HCT116 (cell line): ENCODE measurements at regions not wholly inside any gene's neighbourhood (a gene's known extent, or its start where the extent isn't known, plus 50 kb on each side); places are given as distances from the start of the nearest gene placed in this dataset.

Experiments used
- ATAC-seq: fragments of 200-7000 bp; cut with Tn5 transposase; 2 replicates; pipeline ENCODE4 v1.9.1; 2020; ENCODE audit warnings: mild to moderate bottlenecking, moderate library complexity
- BruUV-seq: library from RNA; stranded (reverse); fragments of 400-500 nt; replicated peaks from 2 replicates; lab custom pipeline; 2021; lab: Mats Ljungman, UMichigan
- CTCF ChIA-PET: fragments of 300-600 bp; sonication (Branson Sonifier 250); formaldehyde crosslinking; loops from one replicate; lab custom pipeline; 2021; ENCODE audit warnings: antibody characterized with exemption; lab: Charles Lee
- POLR2A ChIA-PET: fragments of 300-600, 350-600 bp; sonication (Branson Sonifier 250); formaldehyde crosslinking; loops from one replicate; lab custom pipeline; 2021; ENCODE audit warnings: antibody characterized with exemption; lab: Charles Lee
- RAD21 ChIA-PET, 2 experiments: fragments of 300-600 bp; sonication (Branson Sonifier 250); formaldehyde crosslinking; loops; one replicate each; lab custom pipeline; 2023; ENCODE audit warnings: low total read pairs in 2 of 2; ENCODE audit not compliant: uncharacterized antibody in 2 of 2, unreplicated experiment in 2 of 2, low non-redundant PET in 1 of 2; lab: Charles Lee
- DNase-seq: peaks from one replicate; pipeline ENCODE4 v3.0.0-alpha.2; 2010; ENCODE audit warnings: low read depth, low spot score
- H2AFZ ChIP-seq: fragments of 200-600 bp; shearing (Covaris generic), sonication (generic); 2 replicates; pipeline ENCODE4 v1.6.1; 2017; ENCODE audit warnings: low read depth, mixed run types, mixed read lengths, antibody characterized with exemption, low read length; ENCODE audit not compliant: poor library complexity, severe bottlenecking
- H3K27ac ChIP-seq: 2 replicates; pipeline ENCODE4 v1.5.1; 2012; ENCODE audit warnings: low read depth, low read length
- H3K27me3 ChIP-seq: fragments of 200-600 bp; sonication (generic); 2 replicates; pipeline ENCODE4 v1.6.1; 2016; ENCODE audit warnings: mixed run types, low read length, mixed read lengths; ENCODE audit not compliant: insufficient read depth
- H3K36me3 ChIP-seq, 2 experiments: fragments of 200-500 bp in 1 of 2; fragments of 200-600 bp in 1 of 2; sonication (Bioruptor generic) in 1 of 2; sonication (generic) in 1 of 2; 2 replicates each; pipeline versions ENCODE4 v1.5.1 to v1.6.1; 2014 to 2016; ENCODE audit warnings: low read length in 2 of 2, inconsistent platforms in 1 of 2, mixed read lengths in 1 of 2, mixed run types in 1 of 2; ENCODE audit not compliant: insufficient read depth in 2 of 2, control insufficient read depth in 1 of 2
- H3K4me1 ChIP-seq, 2 experiments: fragments of 200-600 bp in 1 of 2; sonication (generic) in 1 of 2; 2 replicates each; pipeline versions ENCODE4 v1.5.1 to v1.6.1; 2012 to 2017; ENCODE audit warnings: low read length in 2 of 2, inconsistent platforms in 1 of 2, mild to moderate bottlenecking in 1 of 2, mixed read lengths in 1 of 2, mixed run types in 1 of 2, moderate library complexity in 1 of 2; ENCODE audit not compliant: insufficient read depth in 2 of 2, control insufficient read depth in 1 of 2
- H3K4me2 ChIP-seq: fragments of 200-600 bp; sonication (generic); 2 replicates; pipeline ENCODE4 v1.6.1; 2017; ENCODE audit warnings: mixed run types, low read length, mixed read lengths
- H3K4me3 ChIP-seq, 2 experiments: fragments of 200-600 bp in 1 of 2; sonication (generic) in 1 of 2; replicated peaks in 1 of 2; 2 replicates each; pipeline ENCODE4 v1.5.1; 2011 to 2016; ENCODE audit warnings: low read length in 2 of 2, control low read depth in 1 of 2, low read depth in 1 of 2, mild to moderate bottlenecking in 1 of 2, mixed read lengths in 1 of 2, mixed run types in 1 of 2
- H3K79me2 ChIP-seq: fragments of 200-600 bp; sonication (generic); 2 replicates; pipeline ENCODE4 v1.6.1; 2017; ENCODE audit warnings: mild to moderate bottlenecking, mixed run types, low read length, moderate library complexity, mixed read lengths; ENCODE audit not compliant: insufficient read depth
- H3K9ac ChIP-seq: fragments of 200-600 bp; sonication (generic); 2 replicates; pipeline ENCODE4 v1.6.1; 2016; ENCODE audit warnings: low read length, mixed read lengths
- H3K9me2 ChIP-seq: fragments of 200-600 bp; sonication (generic), shearing (Covaris generic); 2 replicates; pipeline ENCODE4 v1.6.1; 2017; ENCODE audit warnings: mixed run types, mild to moderate bottlenecking, moderate library complexity; ENCODE audit not compliant: insufficient read depth
- H3K9me3 ChIP-seq, 2 experiments: fragments of 200-500 bp in 1 of 2; fragments of 200-600 bp in 1 of 2; sonication (Bioruptor generic) in 1 of 2; sonication (generic) in 1 of 2; 2 replicates each; pipeline ENCODE4 v1.6.1; 2014 to 2017; ENCODE audit warnings: low read length in 2 of 2, mixed read lengths in 2 of 2, inconsistent platforms in 1 of 2, low read depth in 1 of 2, mild to moderate bottlenecking in 1 of 2, mixed run types in 1 of 2, moderate library complexity in 1 of 2; ENCODE audit not compliant: control insufficient read depth in 1 of 2, insufficient read depth in 1 of 2
- H4K20me1 ChIP-seq: fragments of 200-600 bp; sonication (generic), shearing (Covaris generic); 2 replicates; pipeline ENCODE4 v1.6.1; 2017; ENCODE audit warnings: mixed run types, mild to moderate bottlenecking, moderate library complexity; ENCODE audit not compliant: insufficient read depth
- CBX3 ChIP-seq: IDR thresholded peaks from 2 replicates; pipeline ENCODE4 v1.6.1; 2012; ENCODE audit warnings: low read depth
- CEBPB ChIP-seq: IDR thresholded peaks from 2 replicates; pipeline ENCODE4 v1.6.1; 2012; ENCODE audit warnings: low read depth
- CTCF ChIP-seq, 3 experiments: fragments of 200-600 bp in 1 of 3; sonication (generic) in 1 of 3; IDR thresholded peaks in 2 of 3; conservative IDR thresholded peaks in 1 of 3; 2 replicates each; pipeline ENCODE4 v1.5.1; 2012 to 2017; ENCODE audit warnings: low read depth in 2 of 3, low read length in 2 of 3, antibody characterized with exemption in 1 of 3, borderline replicate concordance in 1 of 3, control low read depth in 1 of 3, mild to moderate bottlenecking in 1 of 3, mixed read lengths in 1 of 3, mixed run types in 1 of 3, moderate library complexity in 1 of 3; ENCODE audit not compliant: insufficient read depth in 1 of 3
- EGR1 ChIP-seq: IDR thresholded peaks from 2 replicates; pipeline ENCODE4 v1.6.1; 2012; ENCODE audit warnings: low read depth
- EZH2 ChIP-seq: fragments of 200-600 bp; sonication (generic); IDR thresholded peaks from 2 replicates; pipeline ENCODE4 v1.6.1; 2017; ENCODE audit warnings: antibody characterized with exemption, mixed run types
- EZH2phosphoT487 ChIP-seq: fragments of 200-600 bp; IDR thresholded peaks from 2 replicates; pipeline ENCODE4 v1.6.1; 2018; ENCODE audit warnings: antibody characterized with exemption, borderline replicate concordance
- FOSL1 ChIP-seq: IDR thresholded peaks from 2 replicates; pipeline ENCODE4 v1.6.1; 2012; ENCODE audit warnings: low read depth
- MAX ChIP-seq: IDR thresholded peaks from 2 replicates; pipeline ENCODE4 v1.6.1; 2012
- POLR2A ChIP-seq: IDR thresholded peaks from 2 replicates; pipeline ENCODE4 v1.7.0; 2011; ENCODE audit warnings: borderline replicate concordance; ENCODE audit not compliant: insufficient read depth, insufficient read length; ENCODE audit errors: extremely low read depth
- RAD21 ChIP-seq: IDR thresholded peaks from 2 replicates; pipeline ENCODE4 v1.6.1; 2012; ENCODE audit warnings: low read depth, mild to moderate bottlenecking
- ZFX ChIP-seq: fragments of 450-650 bp; IDR thresholded peaks from 2 replicates; pipeline ENCODE4 v1.6.1; 2017
- ZNF274 ChIP-seq: fragments of 200-500 bp; sonication (Bioruptor generic); IDR thresholded peaks from 2 replicates; pipeline ENCODE4 v1.6.1; 2014; ENCODE audit warnings: mild to moderate bottlenecking, low read depth, low read length, inconsistent platforms
- intact Hi-C: fragments of 100-400 bp; cut with micrococcal nuclease; formaldehyde crosslinking; loops from 2 replicates; pipeline ENCODE4 v1.10.0; 2022

GRCh38 chr1:55275151-55275748, 60.1 kb upstream of the USP24 start:
- no peaks in the 10 kb centered on the region for H3K36me3 ChIP-seq
- no peak overlapping the region for H3K4me2 ChIP-seq
- H4K20me1 ChIP-seq = no peaks in the 10 kb centered on the region
- no peaks in the 10 kb centered on the region for H3K9me2 ChIP-seq
- no peak for TF ChIP-seq EZH2
- TF ChIP-seq MAX = no peak
- no peak for TF ChIP-seq EGR1
- TF ChIP-seq ZFX = no peak
- no peak for TF ChIP-seq ZNF274
- no peak for TF ChIP-seq CEBPB
- TF ChIP-seq FOSL1 = no peak
- TF ChIP-seq CTCF (IDR thresholded peaks at IDR 0.05 in 2 of 3, conservative IDR thresholded peaks at IDR 0.05 in 1 of 3; ENCODE audit: borderline replicate concordance in 1 of 3, insufficient read depth in 1 of 3, low read depth in 2 of 3, low read length in 2 of 3) = no peak
- no peak for TF ChIP-seq RAD21
- no peak for TF ChIP-seq EZH2phosphoT487
- TF ChIP-seq POLR2A = no peak
- no peak for TF ChIP-seq CBX3
- BruUV-seq = no TSS peak
- H3K4me1 ChIP-seq = peaks cover 4 to 12% of the 10 kb centered on the region in 2 experiments; a peak in 3 of 4 replicates
- no peak overlapping the region for H3K27ac ChIP-seq
- intact Hi-C loops = no loop called here
- ChIA-PET RAD21 (no interaction called here), POLR2A (no interaction called here), CTCF (no interaction called here)
- no peaks in the 10 kb centered on the region for H3K79me2 ChIP-seq
- no peak overlapping the region for H3K9ac ChIP-seq
- DNase-seq (no peak), ATAC-seq (no peak)
- H3K9me3 ChIP-seq = no peaks in the 10 kb centered on the region
- H3K4me3 ChIP-seq = no peak overlapping the region
- no peak overlapping the region for H2AFZ ChIP-seq
- no peaks in the 10 kb centered on the region for H3K27me3 ChIP-seq
